NCI-H1048 (cell line): ENCODE measurements at regions not wholly inside any gene's neighbourhood (a gene's known extent, or its start where the extent isn't known, plus 50 kb on each side); places are given as distances from the start of the nearest gene placed in this dataset.
"Not testable (repeated sequence)": the region's sequence is repeated elsewhere in the genome, so short reads cannot be mapped to it uniquely, and the experiment has no call there.

ENCODE experiments used
- DNase-seq: peaks from one replicate; lab custom pipeline; 2025; lab: John Stamatoyannopoulos, UW

GRCh38 chr2:185644828-185645227 is 93.8 kb upstream of the FSIP2 start:
- no peak for DNase-seq

- no peak for DNase-seq
Measured at GRCh38 chr2:185645529-185645928, 93.1 kb upstream of the FSIP2 start.

GRCh38 chr2:185658750-185659149 is 79.9 kb upstream of the FSIP2 start:
- no peak for DNase-seq

GRCh38 chr2:185663811-185664210 is 74.8 kb upstream of the FSIP2 start:
- no peak for DNase-seq

GRCh38 chr2:185664384-185664783 is 74.2 kb upstream of the FSIP2 start:
- no peak for DNase-seq

- DNase-seq = no peak
Measured at GRCh38 chr2:185665251-185665814, 73.3 kb upstream of the FSIP2 start.

- DNase-seq = no peak
Measured at GRCh38 chr2:185667452-185667851, 71.2 kb upstream of the FSIP2 start.

- no peak for DNase-seq
Measured at GRCh38 chr2:185668710-185669109, 69.9 kb upstream of the FSIP2 start.

- no peak for DNase-seq
Measured at GRCh38 chr2:185674232-185674631, 64.4 kb upstream of the FSIP2 start.

GRCh38 chr2:185676316-185676715 is 62.3 kb upstream of the FSIP2 start:
- DNase-seq = no peak

GRCh38 chr2:185687001-185687400 is 51.6 kb upstream of the FSIP2 start:
- DNase-seq = not testable (repeated sequence)

- DNase-seq = no peak
Measured at GRCh38 chr2:185687967-185688366, 50.6 kb upstream of the FSIP2 start.
